HUDEP-2 (cell line): ENCODE measurements at regions not wholly inside any gene's neighbourhood (a gene's known extent, or its start where the extent isn't known, plus 50 kb on each side); places are given as distances from the start of the nearest gene placed in this dataset.
"Not testable (repeated sequence)": the region's sequence is repeated elsewhere in the genome, so short reads cannot be mapped to it uniquely, and the experiment has no call there.

ENCODE experiments used
- DNase-seq, 76 experiments: peaks; one replicate each; lab custom pipeline; 2025; ENCODE audit not compliant: unreplicated experiment in 76 of 76; lab: John Stamatoyannopoulos, UW

GRCh38 chr2:37569131-37569823 lies 102.2 kb downstream of the CDC42EP3 start:
- no peak for DNase-seq

GRCh38 chr2:37569986-37570679 lies 101.3 kb downstream of the CDC42EP3 start:
- no peak for DNase-seq

DNA sequence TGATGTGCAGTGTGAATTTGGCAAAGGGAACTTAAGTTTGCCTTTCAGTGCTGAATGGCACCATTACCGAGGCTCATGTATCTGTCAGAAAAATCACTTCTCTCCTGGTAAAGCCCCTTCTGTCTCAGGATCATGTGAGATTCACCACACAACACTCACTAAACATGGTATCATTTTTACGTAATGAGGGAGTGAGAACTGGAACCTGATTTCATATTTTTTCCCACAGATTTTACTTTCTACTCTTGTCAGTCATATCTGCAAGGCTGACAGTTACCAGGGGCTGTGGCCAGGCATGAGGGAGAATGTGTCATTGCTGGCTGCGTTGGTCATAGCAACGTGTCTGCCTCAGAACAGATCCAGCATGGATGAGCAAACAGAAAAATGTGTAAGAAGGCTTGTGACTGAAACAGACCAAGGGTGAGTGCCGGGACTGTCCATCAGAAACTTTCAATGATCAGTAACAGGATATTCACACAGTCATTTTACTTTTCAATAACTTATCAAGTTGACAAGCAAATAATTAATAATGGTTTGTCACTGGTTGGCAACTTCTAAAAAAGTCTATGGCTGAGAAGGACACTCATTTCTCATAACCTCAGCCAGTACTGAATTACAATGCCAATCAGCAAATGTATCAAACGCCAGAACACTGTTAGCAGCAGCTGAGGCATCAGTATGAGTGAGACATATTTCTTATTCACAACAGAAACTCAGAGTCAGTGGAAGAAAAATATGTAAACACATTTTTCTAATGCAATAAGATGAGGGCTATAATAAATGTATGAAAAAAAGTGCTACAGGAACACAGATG lies 100.5 kb downstream of the CDC42EP3 start:
- DNase-seq, result no peak

DNA sequence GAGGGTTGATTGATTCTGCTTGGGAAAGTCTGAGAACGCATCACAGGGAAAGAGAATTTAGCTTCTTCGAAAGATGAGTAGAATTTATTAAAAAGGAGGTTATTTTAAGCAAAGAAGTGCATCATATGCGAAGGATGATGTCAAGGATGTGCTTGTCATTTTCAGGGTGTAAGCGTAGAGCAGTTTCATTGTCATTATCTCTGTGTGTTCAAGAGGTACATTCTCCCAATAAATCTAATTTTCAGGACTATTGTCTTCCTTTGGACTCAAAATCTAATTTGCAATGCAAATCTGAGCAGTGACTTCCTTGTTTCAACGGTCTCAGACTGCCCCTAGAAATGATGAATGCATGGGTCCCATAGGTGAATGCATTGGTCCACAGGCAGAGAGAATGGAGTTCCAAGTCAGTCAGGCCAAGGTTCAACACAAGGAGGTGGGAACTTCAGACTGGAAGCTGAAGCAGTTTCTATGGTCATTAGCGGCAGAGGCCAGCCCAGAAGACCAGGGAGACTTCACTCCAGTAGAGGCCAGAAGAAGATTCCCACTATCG lies 99.8 kb downstream of the CDC42EP3 start:
- no peak for DNase-seq

DNA sequence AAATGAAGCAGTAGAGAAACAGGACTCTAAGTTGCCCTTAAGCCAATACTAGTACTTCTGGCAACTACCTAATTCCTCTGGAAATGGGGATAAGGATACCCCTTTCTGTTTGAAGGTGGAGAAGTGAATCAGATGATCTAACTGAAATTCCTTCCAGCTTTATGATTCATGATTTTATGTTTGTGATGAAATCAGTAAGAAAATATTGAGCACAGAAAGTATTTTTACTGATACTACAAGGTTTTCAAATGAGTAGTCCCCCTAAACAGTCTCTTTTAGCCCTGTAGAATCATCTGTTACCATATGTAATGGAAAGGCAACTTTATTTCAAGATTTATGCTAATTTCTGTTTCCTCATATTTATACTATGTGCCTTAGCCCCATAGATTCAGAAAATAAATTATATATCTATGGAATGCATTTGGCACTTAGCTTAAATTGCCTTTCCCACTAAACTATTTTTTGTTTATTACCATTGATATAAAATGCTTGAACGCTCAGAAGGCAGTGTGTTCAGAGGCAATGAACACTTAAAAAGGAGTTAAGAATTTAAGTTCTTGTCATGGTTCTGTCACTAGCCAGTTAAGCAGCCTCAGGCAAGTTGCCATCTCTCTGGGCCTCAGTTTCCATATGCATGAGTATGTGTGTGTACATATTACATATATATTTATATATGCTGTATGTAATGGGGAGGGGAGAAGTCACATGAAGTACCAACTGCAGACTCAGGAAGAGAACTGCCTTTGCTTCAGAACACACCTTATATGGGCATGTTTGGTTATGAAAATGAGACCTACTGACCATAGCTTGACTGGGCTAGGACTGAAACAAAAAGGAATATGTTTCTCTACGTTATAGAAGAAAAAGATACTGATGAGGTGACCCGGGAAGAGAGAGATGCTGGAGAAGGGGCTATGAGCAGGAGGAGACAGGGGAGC lies 97.7 kb downstream of the CDC42EP3 start:
- no peak for DNase-seq

GRCh38 chr2:37575780-37576179 lies 95.7 kb downstream of the CDC42EP3 start:
- DNase-seq, result no peak

DNA sequence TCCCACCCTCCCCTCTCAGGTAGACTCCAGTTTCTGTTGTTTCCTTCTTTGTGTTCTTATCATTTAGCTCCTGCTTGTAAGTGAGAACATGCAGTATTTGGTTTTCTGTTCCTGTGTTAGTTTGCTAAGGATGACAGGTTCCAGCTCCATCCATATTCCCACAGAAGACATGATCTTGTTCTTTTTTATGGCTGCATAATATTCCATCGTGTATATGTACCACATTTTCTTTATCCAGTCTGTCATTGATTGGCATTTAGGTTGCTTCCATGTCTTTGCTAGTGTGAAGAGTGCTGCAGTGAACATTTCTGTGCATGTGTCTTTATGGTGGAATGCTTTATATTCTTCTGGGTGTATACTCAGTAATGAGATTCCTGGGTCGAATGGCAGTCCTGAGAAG lies 95.2 kb downstream of the CDC42EP3 start:
- not testable (repeated sequence) for DNase-seq

DNA sequence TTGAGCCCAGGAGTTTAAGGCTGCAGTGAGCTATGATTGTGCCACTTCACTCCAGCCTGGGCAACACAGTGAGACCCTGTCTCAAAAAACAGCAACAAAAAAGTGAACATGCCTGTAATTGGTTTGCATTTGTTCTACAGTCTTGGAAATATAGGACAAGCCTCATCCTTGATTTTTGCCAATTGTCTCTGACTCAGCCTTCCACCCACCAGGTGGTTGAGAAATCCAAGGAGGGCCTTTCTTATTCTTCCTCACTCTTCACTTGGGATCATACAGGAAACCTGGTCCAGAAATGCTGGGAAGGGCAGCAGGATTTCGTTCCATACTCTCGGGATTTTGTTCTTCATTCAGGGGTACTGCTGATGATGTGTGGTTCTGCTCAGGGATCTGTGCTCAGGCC lies 94.6 kb downstream of the CDC42EP3 start:
- no peak for DNase-seq

DNA sequence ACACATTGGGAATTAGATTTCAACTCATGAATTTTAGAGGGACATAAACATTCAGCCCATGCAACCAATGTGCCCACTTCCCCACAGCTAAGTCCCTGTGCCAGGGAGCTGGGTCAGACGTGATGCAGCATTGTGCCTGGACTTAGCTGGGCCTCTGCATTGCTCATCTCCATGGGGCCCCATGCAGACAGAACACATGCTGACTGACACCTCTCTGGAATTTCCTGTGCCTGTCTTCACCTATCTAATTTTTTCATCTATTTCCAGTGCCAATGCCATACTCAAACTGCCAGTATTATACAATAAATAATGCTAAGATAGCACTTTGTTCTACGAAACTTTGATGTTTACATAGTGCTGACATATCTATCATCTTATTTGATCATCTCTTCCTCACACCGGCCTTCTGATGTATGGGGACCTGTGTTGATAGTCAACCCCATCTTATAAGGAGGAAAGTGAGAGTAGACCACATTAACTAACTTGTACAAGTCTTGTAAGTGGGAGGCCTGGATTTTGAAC lies 92.2 kb downstream of the CDC42EP3 start:
- no peak for DNase-seq

DNA sequence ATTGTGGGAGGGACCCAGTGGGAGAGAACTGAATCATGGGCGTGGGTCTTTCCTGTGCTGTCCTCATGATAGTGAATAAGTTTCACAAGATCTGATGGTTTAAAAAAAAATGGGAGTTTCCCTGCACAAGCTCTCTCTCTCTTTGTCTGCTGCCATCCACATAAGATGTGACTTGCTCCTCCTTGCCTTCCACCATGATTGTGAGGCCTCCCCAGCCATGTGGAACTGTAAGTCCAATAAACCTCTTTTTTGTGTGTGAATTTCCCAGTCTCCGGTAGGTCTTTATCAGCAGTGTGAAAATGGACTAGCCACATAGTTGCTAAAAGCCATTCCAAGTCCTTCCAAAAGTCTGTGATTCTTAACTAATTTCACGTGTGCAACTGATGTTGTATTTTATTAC lies 91.5 kb downstream of the CDC42EP3 start:
- not testable (repeated sequence) for DNase-seq

DNA sequence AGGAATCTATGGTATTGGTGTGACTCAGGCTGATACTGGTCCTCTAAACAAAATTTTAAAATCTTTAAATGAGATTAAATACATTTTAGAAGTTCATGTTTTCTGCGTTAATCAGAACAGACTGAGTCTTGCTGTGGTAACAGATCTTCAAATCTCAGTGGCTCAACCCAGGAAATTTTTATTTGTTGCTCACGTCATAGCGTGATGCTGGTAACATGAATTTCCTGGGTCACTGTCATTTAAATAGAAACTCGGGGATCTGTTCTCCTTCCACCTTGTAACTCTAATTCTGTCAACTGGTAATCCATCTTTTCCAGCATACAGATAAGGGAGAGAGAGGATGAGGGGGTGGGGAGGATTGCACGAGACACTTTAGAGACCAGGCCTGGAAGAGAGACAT lies 90.0 kb downstream of the CDC42EP3 start:
- DNase-seq, result no peak

- no peak for DNase-seq
Observed at GRCh38 chr2:37582481-37583220, 88.8 kb downstream of the CDC42EP3 start.

DNA sequence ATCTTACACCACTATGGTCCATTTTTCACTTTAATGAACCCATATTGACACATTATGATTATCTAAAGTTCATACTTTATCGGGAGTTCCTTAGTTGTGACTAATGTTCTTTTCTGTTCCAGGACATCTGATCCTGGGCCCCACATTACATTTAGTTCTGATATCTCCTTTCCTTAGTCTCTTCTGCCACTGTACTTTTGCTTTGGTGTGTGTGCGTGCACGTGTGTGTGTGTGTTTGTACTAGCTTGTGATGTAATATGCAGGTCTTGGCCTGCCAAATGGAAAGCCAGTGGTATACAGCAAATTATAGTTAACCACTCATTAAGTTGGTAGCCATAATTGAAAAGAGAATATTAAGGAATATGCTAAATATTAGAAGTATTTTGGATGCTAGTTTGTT lies 88.0 kb downstream of the CDC42EP3 start:
- no peak for DNase-seq

GRCh38 chr2:37583867-37584266 lies 87.6 kb downstream of the CDC42EP3 start:
- DNase-seq, result no peak

GRCh38 chr2:37585295-37585908 lies 86.0 kb downstream of the CDC42EP3 start:
- DNase-seq, result no peak

DNA sequence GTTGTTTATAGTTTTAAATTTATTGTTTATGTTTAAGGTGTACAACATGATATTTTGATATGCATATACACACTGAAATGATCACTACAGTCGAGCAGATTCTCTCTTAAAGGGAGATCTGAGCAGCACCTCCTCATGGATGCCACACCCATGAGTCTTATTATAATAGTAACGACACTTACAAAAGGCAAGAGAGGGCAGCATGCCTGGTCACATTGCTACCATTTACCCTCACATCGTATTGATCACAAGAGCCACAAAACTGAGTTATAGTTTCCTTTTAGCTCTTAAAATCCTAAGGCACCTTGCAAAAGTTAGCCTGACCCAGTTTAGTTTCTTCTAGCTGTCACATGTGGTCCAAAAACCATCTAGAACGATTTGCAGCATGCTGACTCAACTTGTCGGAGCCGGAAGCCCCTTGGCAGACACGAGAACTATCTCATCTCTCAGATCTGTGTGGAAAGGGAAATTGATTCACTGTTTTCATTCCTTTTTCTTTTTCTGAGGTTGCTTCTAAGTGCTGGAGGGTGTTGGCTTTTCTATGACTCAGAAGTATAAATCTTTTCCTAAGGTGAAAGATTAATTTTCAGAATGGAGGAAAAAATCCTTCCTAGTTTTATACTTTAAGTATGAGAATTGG lies 85.3 kb downstream of the CDC42EP3 start:
- DNase-seq, result peak in 1 of 76 experiments; percentile 5

GRCh38 chr2:37586663-37587317 lies 84.7 kb downstream of the CDC42EP3 start:
- no peak for DNase-seq

GRCh38 chr2:37587817-37588216 lies 83.6 kb downstream of the CDC42EP3 start:
- no peak for DNase-seq
